HuH-7.5 (cell line): ENCODE measurements at regions not wholly inside any gene's neighbourhood (a gene's known extent, or its start where the extent isn't known, plus 50 kb on each side); places are given as distances from the start of the nearest gene placed in this dataset.

Experiments used
- DNase-seq: peaks from one replicate; pipeline ENCODE4 v3.0.0; 2011; ENCODE audit warnings: low spot score

DNA sequence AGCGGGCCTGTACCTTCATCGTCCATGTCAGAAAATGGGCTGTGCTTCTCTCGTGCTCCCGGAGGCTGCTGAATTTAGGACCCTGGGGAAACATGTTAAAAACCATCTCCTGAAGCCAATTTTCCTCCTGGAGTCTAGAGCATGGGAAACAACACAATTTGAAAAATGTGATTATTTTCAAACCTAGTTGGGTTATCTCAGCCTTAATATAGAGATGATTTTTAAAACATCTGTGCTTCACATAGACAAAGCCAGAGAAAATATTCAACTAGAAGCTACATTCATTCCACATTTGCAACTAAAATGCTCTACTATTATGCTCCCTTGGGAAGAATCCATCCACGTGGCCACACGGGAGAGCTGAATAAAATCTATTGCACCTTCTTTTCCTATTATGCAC, 225.9 kb upstream of the TMEM72 start:
- DNase-seq = no peak

DNA sequence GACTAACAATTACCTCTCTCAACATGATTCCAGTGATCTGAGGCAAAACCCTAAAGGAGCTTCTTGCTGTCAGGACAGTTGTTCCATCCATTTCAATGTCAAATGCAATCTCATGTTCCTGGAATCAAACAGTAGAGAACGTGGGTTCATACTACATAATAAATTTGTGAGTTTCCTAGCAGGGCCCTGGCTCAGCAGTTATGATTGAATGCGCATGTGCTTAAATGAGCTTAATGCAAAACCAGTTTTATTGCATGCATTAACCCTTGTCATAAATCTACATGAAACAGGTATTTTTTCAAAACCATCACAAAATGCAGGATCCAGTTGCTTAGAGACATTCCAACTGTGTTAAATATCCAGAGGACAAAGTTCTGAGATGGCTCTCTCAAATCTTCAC, 225.4 kb upstream of the TMEM72 start:
- DNase-seq = no peak

DNA sequence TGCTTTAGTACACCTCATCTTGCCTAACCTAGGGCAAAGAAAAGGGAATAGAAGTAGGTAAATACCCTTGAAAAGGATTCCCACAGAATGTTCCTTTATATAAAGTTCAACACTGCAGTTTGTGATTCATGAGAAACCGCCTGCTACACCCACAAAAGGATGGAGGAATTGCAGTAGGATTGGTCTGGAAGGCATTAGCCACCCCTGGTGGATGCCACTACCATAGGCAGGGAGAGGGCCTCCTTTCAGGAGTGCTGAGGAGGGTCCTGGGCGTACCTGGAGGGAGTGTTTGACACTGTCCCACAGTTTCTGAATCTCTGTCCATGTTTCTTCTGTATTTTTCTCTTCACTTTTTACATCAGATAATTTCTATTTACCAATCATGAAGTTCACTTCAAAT, 221.8 kb upstream of the TMEM72 start:
- DNase-seq = no peak

DNA sequence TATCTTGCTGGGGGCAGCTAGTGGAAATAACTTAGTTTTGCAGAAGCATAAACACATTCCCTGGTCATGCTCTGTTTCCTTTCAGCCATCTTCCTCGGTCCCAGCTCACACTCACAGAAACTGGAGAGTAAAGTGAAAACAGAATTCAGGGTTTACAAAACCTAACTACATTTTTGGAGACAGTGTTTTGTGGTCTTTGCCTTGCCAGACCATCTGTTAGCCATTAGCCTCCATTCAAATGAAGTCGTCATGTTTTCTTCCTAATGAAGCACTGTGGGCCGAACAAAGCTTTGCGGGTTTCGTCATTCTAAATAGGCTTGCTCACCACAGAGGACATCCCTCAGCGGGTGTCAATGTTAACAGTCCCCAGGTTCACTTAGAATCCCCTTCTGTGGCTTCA, 214.6 kb upstream of the TMEM72 start:
- no peak for DNase-seq

DNA sequence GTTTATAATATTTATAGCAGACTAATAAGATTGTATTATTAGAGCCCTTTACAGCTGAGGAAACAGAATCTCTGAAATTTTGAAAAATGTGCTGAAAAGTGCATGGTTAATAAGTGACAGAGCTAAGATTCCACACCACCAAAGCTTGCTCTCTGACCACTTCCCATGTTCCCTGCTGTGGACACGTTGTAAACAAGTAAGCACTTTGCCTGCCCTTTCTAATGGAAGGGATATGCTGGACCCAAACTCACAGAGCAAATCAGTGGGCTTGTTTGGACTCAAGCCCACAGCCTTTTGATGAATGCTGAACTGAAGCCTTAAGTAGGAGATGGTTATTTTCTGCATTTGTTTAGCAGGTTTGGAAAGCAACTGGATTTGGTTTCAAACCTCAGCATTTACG, 214.0 kb upstream of the TMEM72 start:
- no peak for DNase-seq

DNA sequence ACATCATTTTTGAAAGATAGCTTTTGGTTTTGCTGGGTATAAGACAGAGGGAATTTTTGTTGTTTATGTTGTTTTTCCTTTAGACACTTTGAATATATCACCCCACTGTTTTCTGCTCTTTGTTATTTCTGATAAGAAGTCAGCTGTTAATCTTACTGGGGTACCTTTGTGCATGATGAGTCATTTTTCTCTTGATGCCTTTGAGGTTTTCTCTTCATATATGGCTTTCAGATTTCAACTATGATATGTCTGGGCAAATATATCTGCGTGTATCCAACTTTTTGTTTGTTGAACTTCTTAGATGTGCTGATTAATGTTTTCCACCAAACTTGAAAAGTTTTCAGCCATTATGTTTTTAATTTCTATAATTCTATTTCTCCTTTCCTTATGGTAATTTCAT, 208.6 kb upstream of the TMEM72 start:
- no peak for DNase-seq

DNA sequence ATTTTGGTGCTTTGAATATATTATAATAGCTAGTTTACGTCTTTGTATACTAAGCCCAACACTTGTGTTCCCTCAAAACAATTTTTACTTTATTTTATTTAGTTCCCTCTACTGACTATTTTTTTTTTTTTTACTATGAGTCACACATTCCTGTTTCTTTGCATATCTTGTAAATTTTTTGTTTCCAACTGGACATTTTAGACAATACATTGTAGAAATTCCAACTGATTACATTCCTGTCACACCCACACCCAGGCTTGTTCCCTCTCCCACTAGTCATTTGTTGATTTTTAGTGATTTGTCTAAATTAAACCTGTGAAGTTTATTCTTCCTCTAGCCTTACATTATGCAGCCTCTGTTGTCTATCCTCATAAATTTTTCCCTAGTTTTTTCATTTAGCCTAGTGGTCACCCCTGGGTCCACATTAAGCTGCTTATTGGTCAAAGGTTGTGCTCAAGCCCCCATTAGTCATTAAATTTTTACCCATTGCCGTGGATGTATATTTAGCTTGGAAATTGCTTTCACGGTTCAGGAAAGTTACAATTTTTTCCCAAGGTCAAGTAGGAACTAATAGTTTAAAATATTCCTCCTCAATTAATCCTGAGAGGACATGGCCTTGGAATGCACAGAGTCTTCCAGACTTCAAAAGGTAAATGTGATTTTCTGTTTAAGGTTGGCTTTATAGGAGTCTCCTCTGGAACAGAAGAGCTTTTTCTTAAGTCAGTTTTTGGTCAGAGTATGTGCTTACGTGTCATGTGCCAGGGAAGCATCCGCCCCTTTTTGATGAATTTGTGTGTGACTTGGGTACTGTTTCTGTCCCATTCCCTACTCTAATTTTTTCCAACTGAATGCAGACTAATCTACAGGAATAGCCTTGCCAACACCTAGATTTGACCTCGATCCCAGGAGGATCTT, 207.6 kb upstream of the TMEM72 start:
- DNase-seq = no peak

DNA sequence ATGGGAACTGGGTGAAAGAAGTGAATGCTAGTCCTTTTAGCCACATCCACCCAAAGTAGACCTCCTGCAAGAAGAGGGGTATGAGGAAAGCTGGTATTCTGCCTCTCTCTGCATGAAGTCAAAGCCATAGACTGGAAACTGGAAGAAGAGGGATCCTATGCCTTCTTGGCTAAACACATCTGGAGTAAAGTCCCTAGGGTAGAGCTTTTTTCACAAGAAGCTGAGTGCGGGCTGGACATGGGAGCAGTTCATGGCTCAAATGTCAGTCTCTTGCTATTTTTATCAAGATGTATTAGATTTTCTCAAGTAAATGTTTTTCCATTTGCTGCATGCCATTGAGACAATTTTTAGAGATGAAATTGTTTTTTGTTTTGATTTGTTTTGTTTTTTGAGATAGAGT, 206.5 kb upstream of the TMEM72 start:
- no peak for DNase-seq

DNA sequence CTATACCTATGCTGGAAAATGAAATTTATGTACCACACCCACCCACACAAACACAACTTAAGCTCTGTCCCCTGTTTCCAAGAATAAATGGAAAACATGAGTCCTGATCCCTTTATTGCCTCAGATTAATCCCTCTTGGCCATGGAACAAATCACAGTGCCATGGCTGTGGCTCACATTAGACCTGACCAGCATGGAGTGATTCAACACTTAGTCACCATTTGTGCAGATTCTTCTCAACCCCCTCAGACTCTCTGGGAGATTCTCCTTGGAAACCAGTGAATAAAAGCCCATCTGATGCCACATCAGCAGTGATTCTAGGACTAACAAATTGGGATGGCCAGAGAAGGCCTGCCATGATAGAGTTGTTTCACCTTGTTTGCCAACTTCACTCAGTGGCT, 204.4 kb upstream of the TMEM72 start:
- no peak for DNase-seq

DNA sequence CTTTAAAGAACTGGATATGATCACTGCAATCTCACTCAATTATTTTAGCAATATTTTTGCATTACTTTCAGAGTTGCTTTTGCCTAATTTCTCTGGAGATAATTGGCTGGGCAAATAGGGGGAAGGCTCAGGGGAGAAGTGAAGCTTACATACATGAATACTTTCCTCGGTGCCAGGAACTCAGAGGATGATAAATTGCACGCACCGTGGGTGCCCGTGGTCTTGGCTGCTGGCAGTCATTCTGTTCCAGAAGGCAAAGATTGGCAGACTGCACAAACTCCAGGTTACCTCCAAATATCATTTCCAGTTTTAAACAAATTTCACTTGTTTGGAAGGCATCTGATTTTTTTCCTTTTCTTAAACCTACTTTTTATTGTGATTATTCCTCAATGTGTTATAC, 197.8 kb upstream of the TMEM72 start:
- no peak for DNase-seq

DNA sequence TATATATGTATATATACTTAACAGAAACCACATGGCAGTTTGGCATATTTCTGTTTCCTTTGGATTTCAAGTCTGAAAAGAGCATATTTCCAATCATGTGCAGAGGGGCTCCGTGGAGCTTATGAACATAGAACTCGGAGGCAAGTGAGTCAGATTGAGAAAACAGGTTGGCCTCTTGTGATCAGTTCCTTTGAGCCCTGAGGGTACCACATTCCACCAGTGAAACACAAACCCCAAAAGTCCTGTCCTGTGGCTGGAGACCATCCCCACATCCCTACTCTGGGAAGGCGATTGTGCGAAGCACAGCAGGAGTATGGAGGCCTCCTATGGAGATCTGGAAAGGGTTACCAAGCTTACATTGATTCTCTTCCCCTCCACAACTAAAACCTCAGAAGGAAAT, 196.7 kb upstream of the TMEM72 start:
- no peak for DNase-seq

DNA sequence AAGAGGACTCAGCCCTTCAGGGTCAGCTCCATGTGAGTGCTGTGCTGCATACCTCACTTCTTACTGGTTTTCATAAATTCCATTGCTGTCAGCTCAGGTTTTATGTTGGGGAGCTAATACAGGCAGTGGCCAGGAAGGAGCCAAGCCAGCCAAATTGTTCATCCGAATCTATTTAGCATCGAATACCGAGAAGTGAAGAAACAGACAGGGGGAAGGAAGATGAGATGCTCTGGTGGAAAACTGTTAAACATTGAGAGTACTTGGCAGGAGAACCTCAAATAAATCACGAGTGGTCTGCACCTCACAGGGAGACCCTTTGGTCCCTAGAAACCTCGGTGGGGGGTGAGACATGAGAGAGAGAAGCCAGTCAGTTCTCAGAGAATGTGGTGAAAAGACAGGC, 196.0 kb upstream of the TMEM72 start:
- DNase-seq = no peak

DNA sequence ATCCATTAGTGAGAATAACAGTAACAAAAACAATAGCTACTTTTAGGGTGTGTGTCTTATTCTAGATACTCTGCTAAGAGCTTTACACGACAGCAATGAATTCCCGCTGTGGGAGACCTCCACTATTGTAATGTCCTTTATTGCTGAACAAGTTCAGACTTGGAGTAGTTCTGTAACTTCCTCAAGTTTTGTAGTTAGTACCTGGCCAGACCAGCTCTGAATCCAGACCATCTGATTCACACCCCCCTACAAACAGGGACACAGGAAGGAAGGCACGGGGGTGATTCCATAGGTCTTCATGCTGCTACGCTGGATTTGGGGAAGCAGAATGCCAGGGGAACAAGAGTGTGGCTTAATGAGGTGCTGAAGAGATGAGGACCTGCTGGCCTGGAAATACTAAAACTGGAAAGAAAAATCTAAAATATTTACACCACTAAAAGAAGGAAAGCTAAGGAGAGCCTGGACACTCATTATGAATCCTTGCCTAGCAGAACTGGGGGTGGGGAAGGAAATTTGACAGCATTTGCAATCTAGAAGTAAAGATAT, 194.6 kb upstream of the TMEM72 start:
- no peak for DNase-seq

DNA sequence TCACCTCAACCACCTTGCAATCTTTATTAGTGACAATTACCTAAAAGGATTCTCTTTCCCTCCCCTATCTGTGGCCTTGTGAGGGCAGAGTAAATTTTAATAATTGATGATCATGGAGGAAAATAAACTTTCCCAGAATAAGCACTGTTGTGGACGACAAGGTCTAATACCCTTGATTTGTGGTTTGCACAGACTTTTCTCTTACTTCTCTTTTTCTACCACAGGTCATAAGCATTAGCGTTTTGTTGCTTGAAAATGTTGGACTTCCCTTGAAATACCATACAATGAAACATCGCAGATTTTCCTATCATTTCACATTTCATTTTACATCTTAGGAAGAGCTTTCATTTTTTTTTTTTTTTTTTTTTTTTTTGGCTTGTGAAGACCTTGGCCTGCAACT, 188.1 kb upstream of the TMEM72 start:
- no peak for DNase-seq

DNA sequence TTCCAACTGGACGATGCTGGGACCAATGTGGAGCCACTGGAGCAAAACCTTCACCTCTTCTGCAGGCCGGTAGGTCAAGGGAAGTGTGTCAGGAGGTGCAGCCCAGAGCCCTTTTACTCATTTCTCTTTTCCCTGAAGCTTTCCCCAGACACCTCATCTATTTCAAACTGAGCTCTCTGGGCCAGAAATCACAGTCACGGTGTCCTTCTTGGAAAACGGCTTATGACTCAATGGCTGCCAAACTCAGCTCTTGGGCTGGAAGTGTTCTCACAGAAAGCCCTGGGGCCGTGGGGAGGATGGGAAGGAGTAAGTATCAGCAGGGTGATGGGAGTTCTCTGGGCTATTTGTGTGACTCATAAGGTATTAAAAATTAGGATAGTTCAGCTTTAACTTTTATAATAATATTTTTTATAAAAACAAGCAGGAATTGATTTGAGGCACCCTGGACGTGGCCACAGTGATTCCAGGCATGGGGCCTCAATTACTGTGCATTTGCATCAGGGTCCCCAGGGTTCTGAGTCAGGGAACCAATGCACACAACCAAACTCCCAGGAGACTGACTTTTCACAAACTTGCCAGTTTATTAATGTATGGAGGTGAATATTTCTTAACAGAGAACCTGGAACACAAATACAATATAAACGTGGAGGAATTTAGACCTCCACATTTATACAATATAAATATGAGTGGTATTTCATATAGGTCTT, 187.4 kb upstream of the TMEM72 start:
- DNase-seq = no peak

DNA sequence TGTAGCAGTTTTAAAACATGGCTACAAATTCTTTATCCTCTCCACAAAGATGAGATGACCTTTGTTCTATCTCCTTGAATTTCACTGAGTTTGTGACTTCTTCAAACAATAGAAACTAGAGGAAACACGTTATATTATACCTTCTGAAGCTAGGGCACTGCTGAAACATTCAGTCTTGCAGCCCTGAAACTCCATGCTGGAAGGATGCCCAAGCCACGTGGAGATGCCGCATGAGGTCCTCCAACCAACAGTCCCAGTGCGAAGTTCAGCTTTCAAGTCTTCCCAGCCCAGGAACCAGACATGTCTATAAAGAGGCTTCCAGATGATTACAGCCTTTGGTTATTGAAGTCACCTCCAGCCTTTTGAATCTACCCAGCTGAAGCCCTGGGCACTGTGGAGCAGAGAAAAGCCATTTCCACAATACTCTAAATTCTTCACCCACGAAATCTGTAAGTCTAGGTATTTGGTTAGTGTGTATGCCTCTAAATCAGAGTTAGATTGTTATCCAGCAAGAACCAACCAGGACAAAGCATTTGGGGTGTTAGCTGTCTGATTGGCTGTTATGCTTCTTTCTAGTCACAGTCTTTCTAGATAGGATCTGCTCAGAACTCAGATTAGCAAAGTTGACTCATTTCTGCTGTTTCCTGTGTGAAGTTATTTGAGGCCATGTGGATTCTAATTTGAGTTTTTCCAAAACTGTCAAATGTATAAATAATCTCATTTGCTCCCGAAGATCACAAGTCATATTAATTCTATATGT, 186.5 kb upstream of the TMEM72 start:
- no peak for DNase-seq

DNA sequence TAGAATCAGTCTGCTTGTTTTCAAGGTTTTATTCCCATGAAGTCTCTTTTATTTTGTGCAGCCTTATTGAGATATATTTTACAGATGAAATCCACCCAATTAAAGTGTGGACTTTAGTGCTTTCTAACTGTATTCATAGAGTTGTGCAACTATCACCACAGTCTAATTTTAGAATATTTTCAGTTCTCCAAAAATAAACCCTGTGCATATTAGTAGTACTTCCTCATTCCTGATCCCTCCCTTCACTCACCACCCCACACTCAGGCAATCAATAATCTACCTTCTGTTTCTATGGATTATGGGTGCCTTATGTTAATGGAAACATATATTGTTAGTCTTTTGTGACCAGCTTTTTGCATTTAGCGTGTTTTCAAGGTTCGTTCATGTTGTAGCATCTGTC, 185.7 kb upstream of the TMEM72 start:
- no peak for DNase-seq

DNA sequence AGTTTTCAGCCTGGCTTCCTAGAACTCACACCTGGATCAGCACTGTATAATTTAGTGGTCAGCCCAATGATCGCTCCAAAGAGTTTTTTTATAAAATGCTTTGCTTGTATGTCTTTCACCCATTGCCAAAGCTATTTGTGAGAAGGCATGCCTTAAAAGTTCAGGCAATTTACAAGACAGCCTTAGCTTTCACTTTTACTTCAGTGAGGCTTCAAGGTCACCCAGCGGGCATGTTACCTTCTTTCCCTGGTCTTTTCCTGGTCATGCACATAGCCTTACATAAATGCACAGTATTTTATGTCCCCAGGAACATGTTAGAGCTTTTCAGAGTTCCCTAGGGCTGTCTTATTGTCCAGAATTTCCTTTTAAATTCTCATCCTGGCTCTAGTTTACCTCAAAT, 179.9 kb upstream of the TMEM72 start:
- no peak for DNase-seq

DNA sequence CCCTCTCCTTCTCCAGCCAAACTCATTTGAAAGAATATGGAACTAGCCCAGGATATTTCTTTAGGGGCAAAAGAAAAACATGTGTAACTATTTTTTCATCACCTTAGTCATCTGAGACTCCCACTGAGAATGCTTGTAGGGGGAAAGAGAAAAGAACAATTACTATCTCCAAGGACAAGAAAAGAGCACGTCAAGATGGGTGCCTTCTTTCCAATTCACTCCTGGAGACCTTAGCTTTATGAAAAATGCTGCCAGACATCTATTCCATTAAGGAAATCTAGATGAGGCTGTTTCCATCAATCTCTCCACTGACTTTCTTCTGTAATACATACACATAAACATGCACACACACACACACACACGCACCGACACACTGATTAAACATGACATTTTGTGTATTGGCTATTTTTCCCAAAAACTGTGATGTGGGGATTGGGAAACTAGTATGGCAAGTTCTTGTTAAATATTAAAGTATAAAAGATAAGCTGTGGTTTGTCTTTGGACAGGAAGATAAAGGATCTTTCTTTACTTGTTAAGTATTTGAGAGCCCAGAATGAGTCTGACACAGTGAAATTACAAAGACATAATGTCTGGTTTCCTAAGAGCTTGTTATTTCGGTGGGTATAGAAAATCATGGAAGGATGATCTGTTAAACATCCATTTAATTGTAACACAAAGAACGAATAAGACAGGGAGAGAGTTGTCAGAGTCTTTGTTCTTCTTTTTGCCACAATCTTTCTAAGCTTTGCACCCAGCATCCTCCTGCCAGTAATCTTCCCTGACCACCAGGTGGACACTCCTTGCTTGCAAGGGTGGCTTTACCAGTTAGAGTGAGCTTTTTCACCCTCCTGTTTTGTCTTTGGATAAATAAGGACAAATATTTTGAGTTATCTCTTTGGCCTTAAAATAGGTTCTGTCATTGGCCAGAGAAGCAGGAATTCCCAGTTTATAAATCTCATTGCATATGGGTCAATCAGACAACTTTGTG, 177.3 kb upstream of the TMEM72 start:
- no peak for DNase-seq

DNA sequence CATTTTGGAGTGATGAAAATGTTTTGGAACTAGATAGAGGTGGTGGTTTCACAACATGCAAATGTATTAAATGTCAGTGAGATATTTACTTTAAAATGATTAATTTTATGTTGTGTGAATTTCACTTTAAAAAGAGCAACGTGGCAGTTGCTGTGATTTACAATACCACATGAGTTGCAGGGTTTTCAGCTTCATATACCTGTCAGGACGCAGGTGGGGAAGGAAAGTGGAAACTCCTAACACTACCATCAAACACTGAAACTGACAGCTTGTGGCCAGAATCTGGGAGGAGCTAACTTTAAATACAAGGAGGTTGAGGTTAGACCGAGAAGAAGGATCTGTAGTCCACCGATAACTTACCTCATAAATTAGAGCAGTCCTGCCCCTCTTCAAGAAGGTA, 168.9 kb upstream of the TMEM72 start:
- DNase-seq = no peak

DNA sequence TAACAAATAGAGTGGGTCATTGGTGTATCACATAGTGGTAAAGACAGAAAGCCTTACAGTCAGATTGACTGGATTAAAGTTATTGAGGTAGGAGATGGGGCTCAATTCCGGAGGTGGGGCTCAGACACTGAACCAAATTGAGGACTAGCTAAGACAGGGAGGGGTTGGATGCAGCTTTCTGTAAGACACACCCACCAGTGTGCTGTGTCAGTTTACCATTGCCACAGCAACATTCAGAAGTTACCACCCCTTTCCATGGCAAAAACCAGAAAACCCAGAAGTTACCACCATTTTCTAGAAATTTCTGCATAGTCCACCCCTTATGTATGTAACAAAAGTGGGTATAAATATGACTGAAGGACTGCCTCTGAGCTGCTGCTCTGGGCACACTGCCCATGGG, 167.6 kb upstream of the TMEM72 start:
- DNase-seq = no peak
